GM23338 (cell line): ENCODE measurements at regions not wholly inside any gene's neighbourhood (a gene's known extent, or its start where the extent isn't known, plus 50 kb on each side); places are given as distances from the start of the nearest gene placed in this dataset.

Experiments
- ATAC-seq: fragments of 200-7000 bp; cut with Tn5 transposase; 3 replicates; pipeline ENCODE4 v1.9.1; 2020
- DNase-seq: peaks from one replicate; pipeline ENCODE4 v3.0.0-alpha.2; 2015; ENCODE audit warnings: low spot score
- H2AFZ ChIP-seq: fragments of 200-600 bp; sonication (generic); 2 replicates; pipeline ENCODE4 v1.8.0; 2016; ENCODE audit warnings: antibody characterized with exemption, mild to moderate bottlenecking, moderate library complexity
- H3F3A ChIP-seq: fragments of 200-600 bp; sonication (generic); replicated peaks from 2 replicates; pipeline ENCODE4 v1.8.0; 2017; ENCODE audit warnings: antibody characterized with exemption, mixed run types, low read depth
- H3K27ac ChIP-seq: fragments of 200-600 bp; sonication (generic); 2 replicates; pipeline ENCODE4 v1.6.1; 2016; ENCODE audit warnings: low read depth
- H3K27me3 ChIP-seq: fragments of 200-600 bp; sonication (generic); 2 replicates; pipeline ENCODE4 v1.8.0; 2016; ENCODE audit warnings: mild to moderate bottlenecking, mixed run types, moderate library complexity; ENCODE audit not compliant: insufficient read depth
- H3K36me3 ChIP-seq: fragments of 200-600 bp; sonication (generic); 2 replicates; pipeline ENCODE4 v1.8.0; 2016; ENCODE audit warnings: mild to moderate bottlenecking; ENCODE audit not compliant: insufficient read depth
- H3K4me1 ChIP-seq: fragments of 200-600 bp; sonication (generic); 2 replicates; pipeline ENCODE4 v1.8.0; 2016; ENCODE audit warnings: mild to moderate bottlenecking, moderate library complexity; ENCODE audit not compliant: insufficient read depth
- H3K4me2 ChIP-seq: fragments of 200-600 bp; sonication (generic); 2 replicates; pipeline ENCODE4 v1.7.1; 2017; ENCODE audit warnings: mixed run types
- H3K4me3 ChIP-seq: fragments of 200-600 bp; sonication (generic); 2 replicates; pipeline ENCODE4 v1.6.1; 2016; ENCODE audit warnings: mixed run types
- H3K79me2 ChIP-seq: fragments of 200-600 bp; sonication (generic); replicated peaks from 2 replicates; pipeline ENCODE4 v1.8.0; 2017; ENCODE audit warnings: mild to moderate bottlenecking; ENCODE audit not compliant: insufficient read depth
- H3K9me2 ChIP-seq: fragments of 200-600 bp; sonication (generic); 2 replicates; pipeline ENCODE4 v1.8.0; 2017; ENCODE audit not compliant: insufficient read depth
- H4K20me1 ChIP-seq: fragments of 200-600 bp; sonication (generic); replicated peaks from 2 replicates; pipeline ENCODE4 v1.8.0; 2017; ENCODE audit warnings: mild to moderate bottlenecking; ENCODE audit not compliant: insufficient read depth
- H3K27ac Mint-ChIP-seq: 2 replicates; pipeline ENCODE4 v1.8.0; 2020; ENCODE audit warnings: inconsistent platforms, mild to moderate bottlenecking, moderate library complexity, mixed read lengths
- H3K27me3 Mint-ChIP-seq: 3 replicates; pipeline ENCODE4 v1.8.0; 2022; ENCODE audit warnings: low read depth, mild to moderate bottlenecking, moderate library complexity, mixed read lengths, inconsistent platforms; ENCODE audit not compliant: insufficient read depth, poor library complexity
- H3K36me3 Mint-ChIP-seq: 3 replicates; pipeline ENCODE4 v1.8.0; 2021; ENCODE audit warnings: low read depth, mild to moderate bottlenecking, inconsistent platforms, moderate library complexity, mixed read lengths
- H3K4me1 Mint-ChIP-seq: 3 replicates; pipeline ENCODE4 v1.8.0; 2020; ENCODE audit warnings: mild to moderate bottlenecking, inconsistent platforms, mixed read lengths
- H3K4me3 Mint-ChIP-seq: 3 replicates; pipeline ENCODE4 v1.8.0; 2021; ENCODE audit warnings: moderate library complexity, mild to moderate bottlenecking, inconsistent platforms, mixed read lengths
- H3K9me3 Mint-ChIP-seq: 3 replicates; pipeline ENCODE4 v1.8.0; 2020; ENCODE audit warnings: moderate library complexity, mild to moderate bottlenecking, inconsistent platforms, mixed read lengths
- CREB1 ChIP-seq: fragments of 250-450 bp; sonication (Bioruptor Pico); IDR thresholded peaks from 2 replicates; pipeline ENCODE4 v1.5.0; 2020; ENCODE audit warnings: low read depth, mild to moderate bottlenecking, moderate library complexity
- EZH2 ChIP-seq: fragments of 200-600 bp; sonication (generic); IDR thresholded peaks from one replicate; pipeline ENCODE4 v1.8.0; 2017; ENCODE audit warnings: antibody characterized with exemption, mild to moderate bottlenecking, low read depth; ENCODE audit not compliant: unreplicated experiment
- EZH2phosphoT487 ChIP-seq: fragments of 200-600 bp; sonication (generic); IDR thresholded peaks from one replicate; pipeline ENCODE4 v1.8.1; 2018; ENCODE audit warnings: antibody characterized with exemption; ENCODE audit not compliant: unreplicated experiment
- JUNB ChIP-seq: IDR thresholded peaks from one replicate; pipeline ENCODE4 v1.6.1; 2016; ENCODE audit warnings: antibody characterized with exemption; ENCODE audit not compliant: unreplicated experiment
- NANOG ChIP-seq: IDR thresholded peaks from 2 replicates; pipeline ENCODE4 v1.6.1; 2016; ENCODE audit warnings: antibody characterized with exemption, borderline replicate concordance
- POLR2AphosphoS5 ChIP-seq: IDR thresholded peaks from 2 replicates; pipeline ENCODE4 v1.6.1; 2016; ENCODE audit warnings: antibody characterized with exemption, low read depth
- STAT1 ChIP-seq: IDR thresholded peaks from one replicate; pipeline ENCODE4 v1.6.1; 2016; ENCODE audit warnings: antibody characterized with exemption; ENCODE audit not compliant: unreplicated experiment
- ZNF114 ChIP-seq: fragments of 250-450 bp; sonication (Bioruptor Pico); IDR thresholded peaks from 2 replicates; pipeline ENCODE4 v1.5.0; 2020; ENCODE audit warnings: mild to moderate bottlenecking, moderate library complexity
- ZNF331 ChIP-seq: fragments of 250-450 bp; sonication (Bioruptor Pico); IDR thresholded peaks from 2 replicates; pipeline ENCODE4 v1.5.0; 2020; ENCODE audit warnings: low read depth, mild to moderate bottlenecking, moderate library complexity
- ZNF462 ChIP-seq: fragments of 250-450 bp; sonication (Bioruptor Pico); IDR thresholded peaks from 2 replicates; pipeline ENCODE4 v1.5.0; 2020; ENCODE audit warnings: mild to moderate bottlenecking, moderate library complexity
- TF ChIP-seq, protein P1 (sequence below): IDR thresholded peaks from 2 replicates; pipeline ENCODE4 v1.6.1; 2016; ENCODE audit warnings: antibody characterized with exemption
- TF ChIP-seq, protein P2 (sequence below), 2 experiments: fragments of 200-600 bp in 1 of 2; sonication (generic) in 1 of 2; conservative IDR thresholded peaks; 2 replicates each; pipeline versions ENCODE4 v1.5.1 to v1.6.1; 2016 to 2017; ENCODE audit warnings: antibody characterized with exemption in 2 of 2, low read depth in 2 of 2, mild to moderate bottlenecking in 2 of 2, moderate library complexity in 1 of 2

- peaks cover 14% of the 10 kb centered on the region for H3K4me1 Mint-ChIP-seq
- no peak for ATAC-seq
- H3K4me3 Mint-ChIP-seq: no peak overlapping the region
- H4K20me1 ChIP-seq: no peaks in the 10 kb centered on the region
- H3K9me2 ChIP-seq: 0 out of 2 replicates have a peak, but pooled peaks cover 5% of the 10 kb centered on the region
- H3F3A ChIP-seq: no peaks in the 10 kb centered on the region
- H3K4me2 ChIP-seq: no peak overlapping the region
- no peak overlapping the region for H2AFZ ChIP-seq
- H3K27me3 Mint-ChIP-seq: no peaks in the 10 kb centered on the region
- no peak for DNase-seq
- H3K4me3 ChIP-seq: no peak overlapping the region
- H3K27me3 ChIP-seq: no peaks in the 10 kb centered on the region
- H3K9me3 Mint-ChIP-seq: peaks cover 28% of the 10 kb centered on the region
- H3K36me3 Mint-ChIP-seq: peaks cover 24% of the 10 kb centered on the region
- peaks cover 16% of the 10 kb centered on the region; the same call in 1 of the 2 replicates for H3K4me1 ChIP-seq
- H3K27ac ChIP-seq: no peak overlapping the region
- peak overlapping the region; percentile 75; the same call in 1 of the 2 replicates for H3K27ac Mint-ChIP-seq
- TF ChIP-seq CREB1 (no peak), ZNF331 (CRISPR knock-in tag) (no peak), STAT1 (no peak), JUNB (no peak)
- no peaks in the 10 kb centered on the region for H3K36me3 ChIP-seq
- no peaks in the 10 kb centered on the region for H3K79me2 ChIP-seq
Observed at GRCh38 chr4:65805936-65806335, 135.6 kb upstream of the EPHA5 start.

GRCh38 chr4:65799513-65799912 lies 129.2 kb upstream of the EPHA5 start:
- Mint-ChIP-seq H3K36me3 (no peaks in the 10 kb centered on the region), H3K27me3 (no peaks in the 10 kb centered on the region), H3K4me1 (peaks cover 3% of the 10 kb centered on the region; the same call in 2 of the 3 replicates), H3K4me3 (no peak overlapping the region), H3K27ac (no peak overlapping the region), H3K9me3 (no peaks in the 10 kb centered on the region)
- Histone ChIP-seq H4K20me1 (no peaks in the 10 kb centered on the region), H3K36me3 (no peaks in the 10 kb centered on the region), H3K27me3 (no peaks in the 10 kb centered on the region), H3K9me2 (0 out of 2 replicates have a peak, but pooled peaks cover 3% of the 10 kb centered on the region), H3K4me3 (no peak overlapping the region), H3K79me2 (no peaks in the 10 kb centered on the region), H3F3A (no peaks in the 10 kb centered on the region), H2AFZ (no peak overlapping the region), H3K4me1 (peaks cover 4% of the 10 kb centered on the region; the same call in 1 of the 2 replicates), H3K4me2 (no peak overlapping the region), H3K27ac (no peak overlapping the region)
- ATAC-seq: no peak
- DNase-seq: no peak
- no peak for TF ChIP-seq ZNF462 (CRISPR knock-in tag)
- no peak for TF ChIP-seq STAT1
- TF ChIP-seq, protein P1, sequence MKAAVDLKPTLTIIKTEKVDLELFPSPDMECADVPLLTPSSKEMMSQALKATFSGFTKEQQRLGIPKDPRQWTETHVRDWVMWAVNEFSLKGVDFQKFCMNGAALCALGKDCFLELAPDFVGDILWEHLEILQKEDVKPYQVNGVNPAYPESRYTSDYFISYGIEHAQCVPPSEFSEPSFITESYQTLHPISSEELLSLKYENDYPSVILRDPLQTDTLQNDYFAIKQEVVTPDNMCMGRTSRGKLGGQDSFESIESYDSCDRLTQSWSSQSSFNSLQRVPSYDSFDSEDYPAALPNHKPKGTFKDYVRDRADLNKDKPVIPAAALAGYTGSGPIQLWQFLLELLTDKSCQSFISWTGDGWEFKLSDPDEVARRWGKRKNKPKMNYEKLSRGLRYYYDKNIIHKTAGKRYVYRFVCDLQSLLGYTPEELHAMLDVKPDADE: no peak
- TF ChIP-seq, protein P2, sequence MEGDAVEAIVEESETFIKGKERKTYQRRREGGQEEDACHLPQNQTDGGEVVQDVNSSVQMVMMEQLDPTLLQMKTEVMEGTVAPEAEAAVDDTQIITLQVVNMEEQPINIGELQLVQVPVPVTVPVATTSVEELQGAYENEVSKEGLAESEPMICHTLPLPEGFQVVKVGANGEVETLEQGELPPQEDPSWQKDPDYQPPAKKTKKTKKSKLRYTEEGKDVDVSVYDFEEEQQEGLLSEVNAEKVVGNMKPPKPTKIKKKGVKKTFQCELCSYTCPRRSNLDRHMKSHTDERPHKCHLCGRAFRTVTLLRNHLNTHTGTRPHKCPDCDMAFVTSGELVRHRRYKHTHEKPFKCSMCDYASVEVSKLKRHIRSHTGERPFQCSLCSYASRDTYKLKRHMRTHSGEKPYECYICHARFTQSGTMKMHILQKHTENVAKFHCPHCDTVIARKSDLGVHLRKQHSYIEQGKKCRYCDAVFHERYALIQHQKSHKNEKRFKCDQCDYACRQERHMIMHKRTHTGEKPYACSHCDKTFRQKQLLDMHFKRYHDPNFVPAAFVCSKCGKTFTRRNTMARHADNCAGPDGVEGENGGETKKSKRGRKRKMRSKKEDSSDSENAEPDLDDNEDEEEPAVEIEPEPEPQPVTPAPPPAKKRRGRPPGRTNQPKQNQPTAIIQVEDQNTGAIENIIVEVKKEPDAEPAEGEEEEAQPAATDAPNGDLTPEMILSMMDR (conservative IDR thresholded peaks at IDR 0.05; ENCODE audit: low read depth in 2 of 2): no peak
- TF ChIP-seq NANOG: no peak
- TF ChIP-seq POLR2AphosphoS5: no peak
- TF ChIP-seq EZH2: no peak
- no peak for TF ChIP-seq CREB1
- TF ChIP-seq ZNF114 (CRISPR knock-in tag): no peak
- TF ChIP-seq JUNB: no peak
- TF ChIP-seq EZH2phosphoT487: no peak
